AG09319 (cell line): ENCODE measurements at regions not wholly inside any gene's neighbourhood (a gene's known extent, or its start where the extent isn't known, plus 50 kb on each side); places are given as distances from the start of the nearest gene placed in this dataset.

ENCODE experiments used
- DNase-seq: peaks from one replicate; pipeline ENCODE4 v3.0.0-alpha.2; 2010; ENCODE audit warnings: low read depth; ENCODE audit errors: extremely low read depth
- TF ChIP-seq, protein P1 (sequence below): IDR thresholded peaks from 2 replicates; pipeline ENCODE4 v1.5.1; 2011; ENCODE audit warnings: low read depth, mild to moderate bottlenecking, inconsistent platforms, low read length, moderate library complexity

DNA sequence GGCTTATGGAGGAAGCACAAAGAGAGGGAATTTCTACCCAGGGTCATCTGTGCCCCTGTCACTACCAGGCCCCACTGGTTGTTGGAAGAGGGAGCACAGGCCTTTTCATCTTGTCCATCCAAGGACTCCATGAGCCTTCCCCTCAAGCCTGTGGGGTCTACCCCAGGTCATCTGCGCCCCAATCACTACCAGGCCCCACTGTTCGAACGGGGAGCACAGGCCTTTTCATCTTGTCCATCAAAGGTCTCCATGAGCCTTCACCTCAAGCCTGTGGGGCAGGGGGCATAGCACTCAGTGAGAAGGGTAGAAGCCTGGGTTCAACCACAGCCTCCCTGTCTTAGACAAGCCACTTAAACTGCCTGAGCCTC, 101.5 kb upstream of the CDH5 start:
- no peak for DNase-seq
- TF ChIP-seq, protein P1, sequence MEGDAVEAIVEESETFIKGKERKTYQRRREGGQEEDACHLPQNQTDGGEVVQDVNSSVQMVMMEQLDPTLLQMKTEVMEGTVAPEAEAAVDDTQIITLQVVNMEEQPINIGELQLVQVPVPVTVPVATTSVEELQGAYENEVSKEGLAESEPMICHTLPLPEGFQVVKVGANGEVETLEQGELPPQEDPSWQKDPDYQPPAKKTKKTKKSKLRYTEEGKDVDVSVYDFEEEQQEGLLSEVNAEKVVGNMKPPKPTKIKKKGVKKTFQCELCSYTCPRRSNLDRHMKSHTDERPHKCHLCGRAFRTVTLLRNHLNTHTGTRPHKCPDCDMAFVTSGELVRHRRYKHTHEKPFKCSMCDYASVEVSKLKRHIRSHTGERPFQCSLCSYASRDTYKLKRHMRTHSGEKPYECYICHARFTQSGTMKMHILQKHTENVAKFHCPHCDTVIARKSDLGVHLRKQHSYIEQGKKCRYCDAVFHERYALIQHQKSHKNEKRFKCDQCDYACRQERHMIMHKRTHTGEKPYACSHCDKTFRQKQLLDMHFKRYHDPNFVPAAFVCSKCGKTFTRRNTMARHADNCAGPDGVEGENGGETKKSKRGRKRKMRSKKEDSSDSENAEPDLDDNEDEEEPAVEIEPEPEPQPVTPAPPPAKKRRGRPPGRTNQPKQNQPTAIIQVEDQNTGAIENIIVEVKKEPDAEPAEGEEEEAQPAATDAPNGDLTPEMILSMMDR, result no peak

DNA sequence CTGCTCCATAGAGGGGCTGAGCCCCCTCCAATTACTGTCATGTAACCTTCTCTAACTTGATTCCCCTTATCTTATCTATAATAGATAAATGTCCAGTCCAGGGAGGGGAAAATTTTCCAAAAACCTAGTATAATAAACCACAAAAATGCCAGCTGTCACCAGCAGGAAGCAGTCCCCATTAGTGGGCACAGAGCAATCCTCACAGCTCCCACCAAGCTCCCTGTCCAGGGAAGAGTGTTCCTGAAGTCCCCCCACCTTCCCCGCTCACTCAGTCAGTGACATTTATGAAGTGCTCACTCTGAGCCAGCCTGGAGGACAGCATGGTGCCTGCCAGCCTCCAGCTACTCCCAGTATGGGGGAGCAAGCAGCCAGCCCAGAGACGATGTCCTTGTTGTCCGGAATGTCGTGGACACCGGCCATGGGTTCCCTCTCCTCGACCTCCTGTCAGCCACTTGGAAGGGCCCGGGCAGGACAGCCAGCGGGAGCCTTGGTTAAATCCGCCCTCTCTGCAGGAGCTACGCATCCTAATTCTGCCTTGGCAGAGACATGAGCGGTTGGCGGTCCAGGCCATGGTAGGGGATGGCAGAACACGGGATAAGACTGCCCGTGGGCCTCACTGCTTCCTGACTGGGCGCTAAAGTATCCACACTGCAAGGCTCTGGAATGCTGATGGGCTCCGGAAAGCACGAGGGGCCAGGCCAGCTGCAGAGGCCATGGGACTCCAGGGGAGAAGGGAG, 102.0 kb upstream of the CDH5 start:
- TF ChIP-seq, protein P1, result no peak
- DNase-seq, result no peak

DNA sequence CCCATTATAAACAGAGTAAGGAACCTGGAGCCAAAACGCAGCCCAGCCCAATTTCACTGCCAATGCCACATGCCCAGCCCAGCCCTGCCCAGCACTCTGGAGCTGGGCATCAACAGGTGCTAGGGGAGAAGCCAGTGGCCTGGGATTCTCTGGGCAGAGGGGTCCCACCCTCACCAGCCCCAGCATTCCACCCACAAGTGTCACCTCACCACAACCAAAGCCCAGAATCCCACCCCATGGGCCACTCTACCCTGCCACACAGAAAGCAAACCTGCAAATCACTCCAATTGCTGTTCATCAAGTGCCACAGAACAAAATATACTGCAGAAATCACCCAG, 102.5 kb upstream of the CDH5 start:
- no peak for DNase-seq
- TF ChIP-seq, protein P1, result no peak

- no peak for DNase-seq
- TF ChIP-seq, protein P1, result no peak
Observed at GRCh38 chr16:66263168-66263972, 103.1 kb upstream of the CDH5 start.

- TF ChIP-seq, protein P1, result no peak
- DNase-seq, result no peak
Observed at GRCh38 chr16:66262253-66263167, 104.0 kb upstream of the CDH5 start.

DNA sequence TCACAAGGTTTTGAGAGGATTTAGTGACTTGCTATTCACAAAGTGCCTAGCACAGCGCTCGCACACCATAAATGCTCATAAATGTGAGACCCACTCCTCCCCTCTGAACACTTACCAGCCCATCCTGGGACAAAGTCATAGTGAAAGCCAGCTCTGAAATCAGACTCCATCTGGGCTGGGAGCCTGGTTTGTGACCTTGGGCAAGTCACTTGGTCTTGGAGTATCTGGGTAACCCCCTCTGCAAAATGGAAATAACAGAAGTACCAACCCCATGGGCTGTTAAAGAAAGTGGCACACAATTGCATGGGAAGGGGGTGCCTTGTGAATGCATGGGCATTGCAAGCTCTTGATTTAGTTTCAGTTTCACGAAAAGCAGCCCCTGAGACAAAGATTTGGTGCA, 104.7 kb upstream of the CDH5 start:
- no peak for DNase-seq
- TF ChIP-seq, protein P1, result no peak
